NT2/D1 (cell line): ENCODE measurements at regions not wholly inside any gene's neighbourhood (a gene's known extent, or its start where the extent isn't known, plus 50 kb on each side); places are given as distances from the start of the nearest gene placed in this dataset.

Source experiments
- YY1 ChIP-seq: IDR thresholded peaks from 2 replicates; pipeline ENCODE4 v1.6.1; 2011; ENCODE audit not compliant: insufficient read length, insufficient read depth
- ZNF274 ChIP-seq: IDR thresholded peaks from 2 replicates; pipeline ENCODE4 v1.6.1; 2011; ENCODE audit warnings: mild to moderate bottlenecking, low read depth, low read length

DNA sequence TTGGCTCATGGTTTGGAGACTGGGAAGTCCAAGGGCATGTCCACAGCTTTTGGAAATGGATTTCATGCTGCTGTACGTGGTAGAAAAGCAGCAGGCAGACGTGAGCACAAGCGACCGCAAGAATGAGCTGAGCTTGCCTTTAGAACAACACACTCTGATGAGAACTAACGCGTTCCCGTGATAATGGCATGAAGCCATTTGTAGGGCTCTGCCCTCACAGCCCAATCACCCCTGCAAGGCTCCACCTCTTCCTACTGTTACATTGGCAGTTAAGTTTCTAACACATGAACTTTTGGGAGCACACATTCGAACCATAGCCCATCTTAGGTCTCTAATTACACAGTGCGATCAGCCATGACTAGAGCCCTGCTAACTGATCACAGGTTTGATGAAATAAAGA, 107.5 kb upstream of the TMEM170B start:
- TF ChIP-seq YY1 (no peak), ZNF274 (no peak)
